ENCODE measurements at regions not wholly inside any gene's neighbourhood (a gene's known extent, or its start where the extent isn't known, plus 50 kb on each side); places are given as distances from the start of the nearest gene placed in this dataset.
A peak's percentile ranks its signal among the peaks of the same experiment; 100 is the strongest.
"Not testable (repeated sequence)": the region's sequence is repeated elsewhere in the genome, so short reads cannot be mapped to it uniquely, and the experiment has no call there.

DNA sequence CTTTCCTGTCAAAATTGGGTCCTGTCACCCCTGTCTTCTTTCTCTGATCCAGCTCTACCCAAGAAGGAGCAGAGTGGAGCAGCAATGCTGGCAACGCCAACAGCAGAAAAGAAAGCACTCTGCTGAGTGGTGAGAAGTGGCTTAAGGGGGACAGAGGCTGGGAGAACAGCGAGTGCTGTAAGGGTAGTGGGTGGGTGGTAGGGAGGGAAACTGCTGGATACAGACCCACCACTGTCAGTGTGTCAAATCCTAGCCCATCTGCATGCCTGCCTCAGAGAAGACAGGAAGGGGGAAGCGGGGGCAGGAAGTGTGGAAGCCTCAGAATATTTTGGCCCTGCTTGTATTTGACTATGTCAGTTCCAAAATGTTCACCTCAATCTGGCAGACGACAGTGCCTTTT lies 170.4 kb upstream of the MAST4 start:
- DNase-seq, result no peak

DNA sequence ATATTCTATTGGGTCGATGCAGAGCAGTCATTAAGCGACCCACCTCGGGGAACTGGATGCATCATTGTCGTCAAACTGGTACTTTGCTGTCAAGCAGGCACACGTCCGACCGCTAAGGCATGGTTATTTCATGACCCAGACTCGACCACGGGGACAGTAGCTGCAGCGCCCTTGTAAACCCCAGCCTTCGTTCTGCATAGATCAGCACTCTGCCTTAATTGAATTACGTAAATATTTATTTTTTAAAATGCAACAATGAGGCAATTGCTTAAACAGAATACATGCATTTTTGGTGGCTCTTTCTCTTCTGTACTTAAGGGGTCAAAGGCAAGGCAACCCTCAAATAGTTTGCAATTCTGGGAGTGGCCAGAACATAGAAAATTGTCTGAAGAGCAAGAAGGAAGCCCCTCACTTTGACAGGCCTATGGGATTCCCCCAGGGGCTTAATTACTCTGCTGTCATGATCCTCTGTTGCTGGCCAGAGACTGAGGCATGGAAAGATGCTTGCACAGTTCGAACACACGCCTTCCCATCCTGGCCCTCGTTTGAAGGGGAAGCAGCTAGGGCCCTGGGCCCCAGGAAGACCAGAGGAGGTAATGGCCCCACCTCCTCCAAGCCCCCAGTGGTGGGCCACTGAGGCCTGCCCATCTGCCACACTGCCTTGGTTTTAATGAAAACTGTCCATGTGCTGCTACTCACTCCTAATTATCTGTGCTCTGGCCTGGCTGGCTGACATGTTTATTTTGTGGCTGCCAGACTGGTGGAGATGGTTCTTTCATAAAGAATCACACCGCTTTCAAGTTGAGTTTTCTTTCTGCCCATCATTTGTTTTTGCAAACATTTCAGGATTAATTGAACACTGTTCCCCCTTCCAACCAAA lies 169.7 kb upstream of the MAST4 start:
- no peak for DNase-seq

DNA sequence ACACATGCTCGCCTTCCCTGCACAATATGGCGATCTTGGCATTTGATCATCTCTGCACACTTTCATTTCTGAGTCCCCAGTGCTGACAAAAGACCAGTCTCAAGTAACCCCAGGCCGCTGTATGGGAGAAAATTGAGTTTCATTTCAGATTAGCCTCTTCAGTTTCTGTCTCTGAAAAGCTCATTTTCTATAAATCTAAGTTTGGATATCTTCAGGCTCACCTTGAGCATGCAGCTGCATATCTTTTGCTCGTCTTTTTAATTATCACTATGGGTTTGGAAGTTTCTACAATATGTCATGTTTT lies 169.1 kb upstream of the MAST4 start:
- DNase-seq, result no peak

DNA sequence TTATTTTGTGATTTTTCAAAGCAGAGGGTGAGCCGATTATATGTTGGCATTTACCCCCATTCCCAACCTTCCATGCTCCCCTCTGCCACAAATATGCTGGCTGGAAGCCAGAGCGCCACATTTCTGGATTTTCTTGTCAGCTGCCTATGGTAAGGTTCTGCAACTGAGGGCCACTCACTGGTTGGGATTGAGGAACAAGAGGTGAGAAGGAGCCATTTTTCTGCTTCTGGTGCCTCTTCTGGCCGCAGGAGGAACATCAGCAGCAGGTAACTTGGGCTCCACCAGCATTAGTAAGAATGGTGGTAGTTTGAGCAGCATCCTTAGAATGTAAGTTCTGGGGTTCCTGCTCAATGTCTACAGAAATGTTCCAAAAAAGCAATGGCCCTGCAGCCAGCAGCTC lies 159.5 kb upstream of the MAST4 start:
- peak; percentile 14 for DNase-seq

DNA sequence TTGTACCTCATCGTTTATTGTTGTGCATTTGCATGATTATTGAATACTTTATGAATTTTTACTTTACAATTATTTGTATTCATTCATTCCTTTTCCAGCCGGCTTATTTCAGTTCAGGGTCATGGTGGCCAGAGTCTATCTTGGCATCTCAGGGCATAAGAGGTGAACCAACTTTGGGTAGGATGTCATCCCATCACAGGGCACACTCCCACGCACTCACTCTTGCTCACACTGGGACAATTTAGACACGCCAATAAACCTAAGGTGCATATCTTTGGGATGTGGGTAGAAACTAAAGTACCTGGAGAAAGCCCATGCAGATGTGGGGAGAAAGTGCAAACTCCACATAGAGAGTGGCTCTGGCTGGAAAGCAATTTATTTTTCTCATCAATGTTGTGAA lies 158.1 kb upstream of the MAST4 start:
- DNase-seq, result no peak

DNA sequence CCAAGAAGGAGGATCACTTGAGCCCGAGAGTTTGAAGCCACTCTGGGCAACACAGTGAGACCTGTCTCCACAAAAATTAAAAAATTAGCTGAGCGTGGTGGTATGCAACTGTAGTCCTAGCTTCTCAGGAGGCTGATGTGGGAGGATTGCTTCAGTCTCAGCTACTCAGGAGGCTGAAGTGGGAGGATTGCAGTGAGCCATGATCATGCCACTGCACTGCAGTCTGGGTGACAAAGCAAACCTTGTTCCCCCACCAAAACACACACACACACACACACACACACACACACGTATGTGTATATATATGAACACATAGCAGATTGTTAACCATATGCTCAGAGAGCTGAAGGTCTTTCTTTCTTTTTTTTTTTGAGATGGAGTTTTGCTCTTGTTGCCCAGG lies 157.5 kb upstream of the MAST4 start:
- no peak for DNase-seq

DNA sequence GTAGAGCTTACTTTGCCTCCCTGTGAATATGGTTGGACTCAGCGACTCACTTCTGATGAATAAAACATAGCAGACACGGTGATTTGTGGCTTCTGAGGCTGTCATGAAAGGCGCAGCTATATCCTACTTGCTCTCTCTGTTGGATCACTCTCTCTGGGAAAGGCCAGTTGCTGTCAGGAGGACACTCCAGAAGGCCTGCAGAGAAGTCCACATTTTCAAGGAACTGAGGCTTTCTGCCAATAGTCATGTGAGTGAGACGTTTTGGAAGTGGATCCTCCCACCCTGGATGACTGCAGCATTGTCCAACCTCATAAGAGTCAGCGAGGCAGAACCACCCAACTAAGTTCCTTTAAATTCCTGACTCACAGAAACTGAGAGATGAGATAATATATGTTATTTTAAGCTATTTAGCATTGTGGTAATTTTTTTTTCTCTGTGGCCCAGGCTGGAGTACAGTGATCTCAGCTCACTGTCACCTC lies 156.0 kb upstream of the MAST4 start:
- DNase-seq, result no peak

DNA sequence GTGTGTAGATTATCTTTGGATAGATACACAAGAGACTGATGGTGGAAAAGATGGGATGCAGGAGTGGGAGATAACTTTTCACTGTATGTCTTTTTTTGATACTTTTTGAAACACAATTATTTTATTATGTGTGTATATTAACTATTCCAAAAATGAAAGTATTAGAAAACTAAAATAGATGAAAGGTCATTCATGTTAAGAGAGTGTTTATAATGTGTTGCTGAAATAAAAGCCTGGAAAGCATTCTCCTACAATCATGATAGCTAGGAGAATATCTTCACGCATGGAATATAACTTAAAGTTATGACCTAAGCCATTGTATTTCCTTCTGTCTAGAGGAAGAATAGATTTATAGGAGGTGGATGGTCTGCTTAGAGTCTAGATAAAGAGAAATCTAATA lies 154.8 kb upstream of the MAST4 start:
- DNase-seq, result no peak

DNA sequence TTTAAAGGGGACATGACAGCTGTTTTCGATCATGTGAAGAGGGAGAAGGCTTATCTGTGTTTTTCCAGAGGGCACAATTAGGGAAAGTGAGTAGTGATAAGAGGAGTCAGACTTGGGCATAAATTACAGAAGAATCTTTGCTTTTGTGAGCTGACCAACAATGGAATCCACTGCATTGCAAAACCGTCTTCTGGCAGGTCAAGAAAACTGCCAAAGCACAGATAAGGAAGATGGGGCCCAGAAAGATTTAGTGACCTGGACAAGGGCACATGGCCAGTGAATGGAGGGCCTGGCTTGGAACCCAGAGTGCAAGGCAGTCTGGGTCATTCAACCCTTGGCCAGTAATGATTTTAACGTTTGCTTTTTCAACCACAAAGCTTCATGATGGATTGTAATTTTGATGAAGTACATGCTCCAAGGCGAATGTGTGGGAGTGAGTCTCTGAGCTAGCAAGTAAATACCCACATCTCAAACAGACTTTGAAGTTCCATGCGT lies 153.2 kb upstream of the MAST4 start:
- DNase-seq, result no peak

DNA sequence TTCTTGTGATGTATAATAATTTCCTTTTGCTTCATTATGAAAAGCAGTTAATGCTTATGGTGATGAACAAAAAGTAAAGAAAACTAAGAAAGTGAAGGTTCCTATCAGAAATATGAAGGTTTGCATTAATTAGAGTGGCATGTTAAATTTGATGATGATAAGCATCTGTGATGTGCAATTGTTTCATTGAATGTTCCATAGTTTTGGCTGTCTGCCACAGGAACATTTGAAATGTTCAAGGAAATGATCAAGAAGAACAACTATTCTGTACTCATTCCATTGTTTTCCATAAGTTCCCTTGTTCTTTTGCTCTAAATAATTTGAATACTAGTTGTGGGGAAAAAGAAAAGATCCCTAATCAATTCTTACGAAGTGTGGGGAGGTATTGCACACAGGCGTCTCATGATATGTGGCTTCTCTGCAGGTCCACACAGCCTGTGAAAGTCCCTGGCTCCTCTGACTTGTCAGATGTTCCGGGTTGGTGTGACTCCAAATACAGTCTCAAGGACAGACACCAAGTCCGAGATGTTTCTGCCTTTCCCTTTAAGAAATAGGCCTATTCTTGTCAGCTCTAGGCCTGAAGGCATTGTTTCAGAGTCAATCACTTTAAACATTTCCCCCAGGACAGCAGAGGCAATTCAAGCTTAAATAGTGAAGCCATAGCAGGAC lies 152.6 kb upstream of the MAST4 start:
- no peak for DNase-seq

DNA sequence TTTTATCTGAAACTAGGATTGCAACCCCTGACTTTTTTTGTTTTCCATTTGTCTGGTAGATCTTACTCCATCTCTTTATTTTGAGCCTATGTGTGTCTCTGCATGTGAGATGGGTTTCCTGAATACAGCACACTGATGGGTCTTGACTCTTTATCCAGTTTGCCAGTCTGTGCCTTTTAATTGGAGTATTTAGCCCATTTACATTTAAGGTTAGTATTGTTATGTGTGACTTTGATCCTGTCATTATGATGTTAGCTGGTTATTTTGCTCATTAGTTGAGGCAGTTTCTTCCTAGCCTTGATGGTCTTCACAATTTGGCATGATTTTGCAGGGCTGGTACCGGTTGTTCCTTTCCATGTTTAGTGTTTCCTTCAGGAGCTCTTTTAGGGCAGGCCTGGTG lies 148.1 kb upstream of the MAST4 start:
- not testable (repeated sequence) for DNase-seq

DNA sequence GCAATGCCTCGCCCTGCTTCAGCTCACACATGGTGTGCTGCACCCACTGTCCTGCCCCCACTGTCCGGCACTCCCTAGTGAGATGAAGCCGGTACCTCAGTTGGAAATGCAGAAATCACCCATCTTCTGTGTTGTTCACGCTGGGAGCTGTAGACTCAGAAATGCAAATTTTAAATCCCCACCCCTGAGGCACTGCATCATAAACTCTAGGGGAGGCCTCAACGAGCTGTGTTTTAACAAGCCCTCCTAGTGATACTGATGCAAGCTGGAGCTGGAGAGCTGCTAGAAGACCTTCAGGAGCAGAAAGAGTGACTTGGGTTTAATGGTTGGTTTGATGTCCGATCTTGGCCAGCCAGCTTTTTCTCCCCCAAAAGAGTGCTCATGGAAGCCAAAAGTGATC lies 146.0 kb upstream of the MAST4 start:
- DNase-seq, result no peak

DNA sequence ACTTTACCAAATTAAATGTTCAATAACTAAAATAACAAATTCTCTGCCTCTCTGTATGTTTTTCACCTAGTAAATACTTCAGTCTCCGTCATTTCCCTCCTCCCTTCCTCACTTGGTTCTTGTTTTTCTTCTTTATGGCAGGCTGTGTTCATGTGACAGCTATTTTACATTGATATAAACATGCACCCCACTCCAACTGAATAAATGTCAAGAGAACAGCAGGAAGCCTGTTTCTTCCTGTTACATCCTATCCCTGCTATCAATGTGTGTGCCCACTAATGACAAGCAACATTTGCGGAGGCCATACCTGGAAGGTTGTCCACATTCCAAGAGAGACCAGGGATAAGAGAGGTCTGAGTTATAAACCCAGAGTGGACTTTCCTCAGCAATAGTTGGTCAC lies 145.2 kb upstream of the MAST4 start:
- no peak for DNase-seq

DNA sequence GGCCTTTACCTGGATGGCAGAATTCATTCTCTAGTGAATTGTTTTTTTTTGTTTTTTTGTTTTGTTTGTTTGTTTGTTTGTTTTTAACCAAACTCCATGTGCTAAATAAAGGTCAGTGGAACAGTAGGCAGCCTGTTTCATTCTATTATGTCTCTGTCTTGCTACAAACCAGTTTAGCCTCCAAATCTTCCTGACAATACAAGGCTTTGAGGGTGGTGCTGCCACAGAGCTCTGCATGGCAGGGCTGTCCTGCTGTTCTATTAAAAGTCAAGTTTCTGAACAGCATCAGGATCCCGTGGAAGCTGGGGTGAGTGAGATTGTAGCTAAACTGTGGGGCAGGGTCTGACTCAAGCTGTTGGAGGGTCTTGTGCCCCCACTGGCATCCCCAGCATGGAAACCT lies 144.1 kb upstream of the MAST4 start:
- no peak for DNase-seq

DNA sequence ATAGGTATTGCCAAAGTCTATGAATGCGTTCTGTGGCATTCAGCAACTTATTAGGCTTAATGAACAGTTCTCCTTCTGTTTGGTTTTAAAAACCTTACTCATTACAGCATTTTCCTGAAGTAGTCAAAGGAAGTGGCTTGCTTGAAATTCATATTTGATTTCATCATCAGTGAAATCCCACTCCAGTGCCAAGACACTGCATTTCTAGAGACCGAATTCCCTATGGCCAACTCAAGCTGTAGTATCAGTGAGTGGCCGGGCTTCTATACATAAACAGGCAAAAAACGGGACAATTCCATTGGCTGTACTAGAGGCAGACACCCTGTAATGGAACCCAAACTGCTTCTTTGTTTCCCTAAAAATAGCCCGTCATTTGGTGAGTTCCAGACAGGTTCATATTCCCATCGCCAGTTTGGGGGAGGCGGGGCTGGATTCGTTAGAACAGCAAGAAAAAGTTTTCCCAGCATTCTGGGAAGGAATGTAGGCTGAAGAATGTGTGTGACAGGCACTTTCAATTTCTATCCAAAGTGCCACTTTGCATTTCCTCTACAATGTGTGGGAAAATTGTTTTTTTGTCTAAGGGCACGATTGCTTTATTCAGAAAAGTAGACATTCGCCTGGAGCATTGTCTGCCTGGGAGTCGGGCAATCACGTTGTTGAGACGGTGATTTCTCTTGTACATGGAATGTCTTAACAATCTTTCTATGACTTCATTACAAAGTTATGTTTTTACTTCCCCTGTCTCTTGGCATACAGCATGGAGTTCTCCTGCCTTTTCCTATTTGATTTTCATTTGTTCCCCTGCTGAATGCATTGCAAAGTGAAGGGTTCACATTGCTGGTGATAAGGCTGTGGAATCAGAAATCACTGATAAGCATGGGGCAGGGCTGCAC lies 141.8 kb upstream of the MAST4 start:
- DNase-seq, result no peak

DNA sequence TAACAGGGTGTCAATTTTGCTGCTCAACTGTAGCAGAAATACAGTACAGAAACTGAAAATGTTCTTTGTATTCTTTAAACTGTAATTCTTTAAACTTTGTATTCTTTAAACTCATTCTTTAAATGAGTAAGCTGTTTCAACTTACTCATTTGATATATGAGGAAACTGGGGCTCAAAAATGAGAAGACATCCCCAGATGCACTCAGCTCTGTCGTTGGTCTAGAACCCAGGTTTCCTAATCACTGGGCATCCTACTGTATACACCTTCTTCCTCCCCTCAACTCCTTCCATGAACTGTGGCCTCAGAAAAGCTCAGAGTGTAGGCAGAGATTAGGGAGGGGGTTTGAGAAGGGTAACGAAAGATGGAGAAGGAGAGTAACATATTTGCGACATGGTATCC lies 136.5 kb upstream of the MAST4 start:
- no peak for DNase-seq

DNA sequence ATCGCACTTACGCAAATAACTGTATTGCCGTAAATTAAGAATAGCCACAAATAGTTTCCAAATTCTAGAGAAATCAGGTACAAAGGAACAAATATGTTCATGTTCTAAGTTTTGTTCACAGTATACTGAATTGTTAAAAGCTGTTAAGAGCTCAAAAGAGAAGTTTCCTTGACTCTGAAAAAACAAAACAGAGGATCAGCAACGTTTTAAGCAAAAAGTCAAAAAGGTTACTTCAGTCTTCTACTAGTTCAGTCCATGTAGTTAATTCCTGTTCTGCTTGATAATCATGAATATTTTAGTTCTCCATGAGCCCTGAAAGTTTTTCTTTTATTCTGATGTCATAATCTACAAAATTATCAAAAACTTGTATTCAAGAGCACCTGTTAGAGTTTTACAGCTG lies 128.6 kb upstream of the MAST4 start:
- DNase-seq, result no peak

DNA sequence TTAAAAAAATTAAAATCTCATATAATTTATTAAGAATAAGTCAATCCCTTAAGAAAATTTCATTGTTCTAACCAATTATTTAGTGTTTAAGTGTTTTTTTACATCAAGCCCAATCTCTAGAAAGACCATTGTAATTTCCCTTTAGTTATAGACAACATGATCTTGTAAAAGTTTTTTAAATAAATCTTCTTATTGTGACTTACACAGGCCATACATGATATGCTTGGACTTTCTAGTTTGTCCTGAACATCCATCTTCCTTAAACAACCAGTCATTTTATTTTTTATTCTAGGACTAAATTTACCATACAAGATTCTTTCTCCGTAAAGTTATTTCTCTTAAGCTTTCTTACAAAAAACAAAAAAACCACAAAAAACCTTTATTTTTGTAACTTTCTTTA lies 126.5 kb upstream of the MAST4 start:
- DNase-seq, result no peak

DNA sequence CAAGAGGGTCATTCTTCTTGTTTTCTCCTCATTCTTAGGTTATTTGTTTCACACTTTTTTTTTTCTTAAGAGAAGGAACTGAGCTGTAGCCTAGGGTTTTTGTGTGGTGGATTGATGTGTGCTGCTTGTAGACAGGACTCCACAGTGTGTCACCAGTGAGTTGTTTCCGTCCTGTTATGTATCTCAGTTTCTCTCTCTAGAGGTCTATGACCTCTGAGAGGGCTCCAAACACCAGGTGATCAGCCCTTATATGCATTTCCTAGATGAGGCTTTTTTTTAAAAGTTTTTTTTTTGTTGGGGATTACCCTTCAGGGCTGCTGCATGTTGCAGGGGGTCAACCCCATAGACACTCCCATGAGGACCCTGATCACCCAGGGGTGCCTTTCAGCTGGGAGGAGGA lies 124.2 kb upstream of the MAST4 start:
- DNase-seq, result no peak

DNA sequence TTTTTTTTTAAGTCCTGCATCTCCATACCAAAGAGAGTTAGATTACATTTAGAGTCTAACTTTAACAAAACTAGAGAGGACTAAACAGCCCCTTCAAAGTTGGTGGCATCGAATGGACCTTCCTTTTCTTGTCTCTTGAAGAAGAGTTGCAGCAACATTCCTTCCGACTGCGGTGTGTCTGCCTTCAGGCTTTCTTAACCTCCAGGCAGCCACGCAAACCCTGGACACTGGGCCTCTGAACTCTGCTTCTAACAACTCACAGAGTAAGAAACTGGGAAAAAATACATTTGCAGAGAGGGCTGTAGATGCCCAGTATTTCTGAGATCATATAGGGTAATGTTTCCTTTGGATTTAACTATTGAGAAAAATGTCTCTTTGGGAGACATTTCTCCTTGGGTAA lies 120.5 kb upstream of the MAST4 start:
- no peak for DNase-seq

DNA sequence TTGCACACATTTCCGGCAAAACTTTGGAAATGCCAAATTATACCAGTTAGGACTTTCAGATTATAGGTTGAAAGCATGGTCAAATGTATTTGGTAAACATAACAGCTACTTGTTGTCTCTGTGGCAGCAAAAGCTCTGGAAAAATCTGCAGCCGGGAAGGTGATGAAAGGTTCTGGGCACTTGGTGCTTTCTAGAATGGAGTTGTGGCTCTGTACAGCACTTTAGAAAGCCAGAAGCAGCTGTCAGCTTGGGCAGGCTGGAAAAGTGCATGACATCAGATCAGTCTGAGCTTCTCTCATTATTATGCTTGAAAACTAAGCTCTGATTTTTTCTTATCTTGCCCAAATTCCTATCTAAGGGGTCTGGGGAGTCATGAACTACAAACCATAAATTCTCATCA lies 118.6 kb upstream of the MAST4 start:
- no peak for DNase-seq

DNA sequence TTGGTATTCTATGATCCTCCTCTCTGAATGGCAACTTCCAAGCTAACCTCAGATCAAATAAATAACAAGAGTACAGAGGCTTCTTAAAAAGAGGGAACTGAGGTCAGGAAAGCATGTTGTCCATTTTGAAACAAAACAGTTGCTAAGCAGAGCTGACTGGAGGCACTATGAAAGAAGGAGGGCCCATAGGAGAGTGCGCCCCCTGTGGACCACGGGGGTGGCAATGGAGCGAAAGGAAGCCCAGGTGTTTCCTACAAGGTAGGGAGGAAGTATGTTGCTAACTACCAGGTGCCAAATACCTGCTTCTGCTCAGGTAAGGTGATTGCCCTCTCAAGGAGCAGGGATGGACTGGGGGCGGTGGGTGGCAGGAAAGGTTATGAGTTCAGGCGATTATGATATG lies 101.8 kb upstream of the MAST4 start:
- no peak for DNase-seq

DNA sequence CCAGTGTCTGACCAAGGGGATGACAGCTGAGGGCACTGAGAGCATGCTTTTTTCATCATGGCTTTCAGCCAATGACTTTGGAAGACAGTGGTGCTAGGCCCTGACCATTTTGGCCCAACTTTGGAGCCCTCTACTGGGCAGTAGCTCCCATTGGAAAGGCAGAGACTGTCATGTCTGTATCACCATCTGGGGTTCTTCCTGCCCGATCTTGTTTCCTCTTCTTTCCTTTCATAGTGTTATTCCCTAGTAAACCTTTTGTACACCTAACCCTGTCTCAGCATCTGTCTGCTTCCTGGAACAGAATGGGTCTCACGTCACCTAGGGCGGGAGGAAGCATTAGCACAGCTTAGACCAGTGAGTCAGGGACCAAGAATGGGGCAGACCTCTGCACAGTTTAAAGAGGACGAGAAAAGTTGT lies 97.4 kb upstream of the MAST4 start:
- DNase-seq, result peak; percentile 13

Measured in NCI-H82 (cell line).